RWPE2 (cell line): ENCODE measurements at regions not wholly inside any gene's neighbourhood (a gene's known extent, or its start where the extent isn't known, plus 50 kb on each side); places are given as distances from the start of the nearest gene placed in this dataset.

Source experiments
- ATAC-seq: fragments of 200-7000 bp; cut with Tn5 transposase; 3 replicates; pipeline ENCODE4 v1.9.1; 2021; ENCODE audit warnings: low read depth
- DNase-seq: peaks from one replicate; pipeline ENCODE4 v3.0.0-alpha.2; 2020; ENCODE audit warnings: low spot score
- H3K27ac ChIP-seq: fragments of 450-650 bp; 2 replicates; pipeline ENCODE4 v1.5.1; 2017; ENCODE audit warnings: mild to moderate bottlenecking; ENCODE audit not compliant: poor library complexity, severe bottlenecking
- H3K27me3 ChIP-seq: fragments of 250-450 bp; sonication (Bioruptor Pico); 2 replicates; pipeline ENCODE4 v1.5.1; 2021; ENCODE audit warnings: mild to moderate bottlenecking, moderate library complexity; ENCODE audit not compliant: insufficient read depth, poor library complexity, severe bottlenecking
- H3K36me3 ChIP-seq: fragments of 250-450 bp; sonication (Bioruptor Pico); 2 replicates; pipeline ENCODE4 v1.5.1; 2020; ENCODE audit warnings: low read depth, mild to moderate bottlenecking, moderate library complexity
- H3K4me1 ChIP-seq: fragments of 250-450 bp; sonication (Bioruptor Pico); 2 replicates; pipeline ENCODE4 v1.5.1; 2021; ENCODE audit warnings: mild to moderate bottlenecking, moderate library complexity; ENCODE audit not compliant: insufficient read depth, poor library complexity, severe bottlenecking
- H3K4me3 ChIP-seq: fragments of 250-450 bp; sonication (Bioruptor Pico); 2 replicates; pipeline ENCODE4 v1.5.1; 2021; ENCODE audit warnings: mild to moderate bottlenecking, moderate library complexity; ENCODE audit not compliant: severe bottlenecking
- H3K9me3 ChIP-seq: fragments of 250-450 bp; sonication (Bioruptor Pico); 2 replicates; pipeline ENCODE4 v1.5.1; 2021; ENCODE audit warnings: mild to moderate bottlenecking, moderate library complexity; ENCODE audit not compliant: severe bottlenecking
- TF ChIP-seq, protein P1 (sequence below): fragments of 450-650 bp; IDR thresholded peaks from one replicate; pipeline ENCODE4 v1.5.1; 2017; ENCODE audit warnings: mild to moderate bottlenecking, moderate library complexity; ENCODE audit not compliant: poor library complexity, severe bottlenecking

DNA sequence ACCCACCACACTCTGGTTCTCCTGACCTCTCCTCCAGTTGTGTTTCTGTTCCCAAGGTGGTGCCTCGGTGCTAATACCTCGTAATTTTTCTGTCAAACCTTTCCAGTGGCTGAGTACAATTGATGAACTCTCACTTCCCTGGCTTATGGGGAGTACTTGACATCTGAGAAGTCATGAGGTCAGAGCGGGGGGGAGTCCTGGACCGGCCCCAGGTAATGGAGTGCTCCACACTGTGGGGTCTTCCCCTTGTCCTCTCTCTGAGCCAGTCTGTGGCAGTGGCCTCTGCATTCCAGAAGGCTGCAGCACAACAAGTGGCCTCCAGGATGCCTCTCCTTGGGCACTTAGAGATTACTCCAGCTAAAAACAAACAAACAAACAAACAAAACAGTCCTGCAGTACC lies 122.5 kb upstream of the TRIM2 start:
- H3K27me3 ChIP-seq, result no peaks in the 10 kb centered on the region
- no peaks in the 10 kb centered on the region for H3K9me3 ChIP-seq
- no peak overlapping the region for H3K27ac ChIP-seq
- no peak overlapping the region for H3K4me3 ChIP-seq
- DNase-seq (no peak), ATAC-seq (no peak)
- H3K4me1 ChIP-seq, result no peaks in the 10 kb centered on the region
- no peaks in the 10 kb centered on the region for H3K36me3 ChIP-seq
- TF ChIP-seq, protein P1, sequence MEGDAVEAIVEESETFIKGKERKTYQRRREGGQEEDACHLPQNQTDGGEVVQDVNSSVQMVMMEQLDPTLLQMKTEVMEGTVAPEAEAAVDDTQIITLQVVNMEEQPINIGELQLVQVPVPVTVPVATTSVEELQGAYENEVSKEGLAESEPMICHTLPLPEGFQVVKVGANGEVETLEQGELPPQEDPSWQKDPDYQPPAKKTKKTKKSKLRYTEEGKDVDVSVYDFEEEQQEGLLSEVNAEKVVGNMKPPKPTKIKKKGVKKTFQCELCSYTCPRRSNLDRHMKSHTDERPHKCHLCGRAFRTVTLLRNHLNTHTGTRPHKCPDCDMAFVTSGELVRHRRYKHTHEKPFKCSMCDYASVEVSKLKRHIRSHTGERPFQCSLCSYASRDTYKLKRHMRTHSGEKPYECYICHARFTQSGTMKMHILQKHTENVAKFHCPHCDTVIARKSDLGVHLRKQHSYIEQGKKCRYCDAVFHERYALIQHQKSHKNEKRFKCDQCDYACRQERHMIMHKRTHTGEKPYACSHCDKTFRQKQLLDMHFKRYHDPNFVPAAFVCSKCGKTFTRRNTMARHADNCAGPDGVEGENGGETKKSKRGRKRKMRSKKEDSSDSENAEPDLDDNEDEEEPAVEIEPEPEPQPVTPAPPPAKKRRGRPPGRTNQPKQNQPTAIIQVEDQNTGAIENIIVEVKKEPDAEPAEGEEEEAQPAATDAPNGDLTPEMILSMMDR, result no peak

DNA sequence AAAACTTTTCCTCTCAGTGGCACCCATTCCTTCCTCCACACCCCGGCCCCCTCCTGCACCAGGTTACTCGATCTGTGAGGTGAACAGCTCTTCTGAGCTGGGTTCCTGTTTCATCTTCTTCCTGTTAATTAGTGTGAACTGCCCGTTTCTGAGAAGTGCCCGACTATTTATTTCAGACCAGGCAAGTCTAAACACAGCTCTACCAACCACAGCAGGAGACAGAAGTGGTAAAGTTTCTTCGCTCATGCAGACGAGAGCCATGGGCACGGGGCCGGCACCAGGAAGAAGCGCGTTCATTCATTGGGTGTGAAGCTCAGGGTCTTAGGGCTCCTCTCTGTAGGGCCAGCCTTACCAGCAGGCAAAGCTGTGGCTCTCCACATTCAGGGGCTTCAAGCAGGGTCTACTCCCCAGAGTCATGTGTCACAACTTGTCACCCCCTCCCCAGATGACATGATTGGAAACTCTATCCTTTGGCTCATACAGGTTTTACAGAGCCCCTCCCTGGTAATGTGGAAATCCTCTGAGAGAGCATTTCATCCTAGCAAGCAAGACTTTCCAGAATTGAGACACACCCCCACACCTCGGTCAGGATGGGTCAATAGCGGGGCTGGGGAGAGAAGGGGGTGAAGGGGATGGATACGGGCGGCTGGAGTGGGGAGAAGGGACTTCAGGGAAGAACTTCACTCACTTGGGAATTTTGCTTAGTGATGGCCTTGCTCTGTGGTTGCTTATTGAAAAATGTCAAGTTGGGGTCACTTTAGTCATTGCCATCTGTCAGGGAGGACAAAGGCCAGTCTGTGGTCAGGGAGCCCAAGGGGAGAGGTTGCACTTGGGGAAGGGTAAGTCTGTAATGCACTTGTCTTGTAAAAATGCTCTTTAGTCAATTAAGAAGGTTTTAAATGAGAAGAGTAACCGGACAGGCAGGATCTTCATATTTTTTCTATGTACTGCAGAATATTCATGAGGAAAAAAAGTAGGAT lies 121.6 kb upstream of the TRIM2 start:
- no peaks in the 10 kb centered on the region for H3K36me3 ChIP-seq
- DNase-seq, result no peak
- TF ChIP-seq, protein P1, result no peak
- no peaks in the 10 kb centered on the region for H3K27me3 ChIP-seq
- H3K9me3 ChIP-seq, result no peaks in the 10 kb centered on the region
- H3K27ac ChIP-seq, result no peak overlapping the region
- no peak for ATAC-seq
- no peak overlapping the region for H3K4me3 ChIP-seq
- no peaks in the 10 kb centered on the region for H3K4me1 ChIP-seq

DNA sequence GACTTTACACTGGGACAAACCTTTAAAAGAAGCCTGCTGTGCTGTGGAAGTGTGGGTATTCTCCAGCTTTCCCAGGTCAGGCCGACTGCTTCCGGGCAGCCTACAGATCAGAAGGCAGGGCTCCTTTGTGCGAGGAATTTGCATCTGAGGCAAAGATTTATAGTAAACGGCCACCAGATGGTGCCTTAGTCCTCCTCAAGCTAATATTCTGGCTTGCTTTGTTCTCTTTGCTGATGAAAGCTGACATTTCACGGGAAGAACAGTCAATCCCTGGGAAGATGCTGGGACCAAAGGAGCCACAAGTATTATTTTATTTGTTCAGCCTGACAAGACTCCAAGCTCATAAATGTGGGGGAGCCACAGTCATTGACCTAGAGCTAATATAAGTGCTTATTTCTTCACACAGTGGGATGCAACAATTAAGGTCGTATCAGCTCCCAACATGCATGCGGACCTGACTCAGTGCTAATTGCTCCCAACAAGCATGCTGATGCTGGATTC lies 120.7 kb upstream of the TRIM2 start:
- Histone ChIP-seq H3K27me3 (no peaks in the 10 kb centered on the region), H3K4me1 (no peaks in the 10 kb centered on the region), H3K27ac (no peak overlapping the region), H3K36me3 (no peaks in the 10 kb centered on the region), H3K9me3 (no peaks in the 10 kb centered on the region), H3K4me3 (no peak overlapping the region)
- DNase-seq (no peak), ATAC-seq (peak; percentile 89)
- TF ChIP-seq, protein P1, result peak; percentile 82

DNA sequence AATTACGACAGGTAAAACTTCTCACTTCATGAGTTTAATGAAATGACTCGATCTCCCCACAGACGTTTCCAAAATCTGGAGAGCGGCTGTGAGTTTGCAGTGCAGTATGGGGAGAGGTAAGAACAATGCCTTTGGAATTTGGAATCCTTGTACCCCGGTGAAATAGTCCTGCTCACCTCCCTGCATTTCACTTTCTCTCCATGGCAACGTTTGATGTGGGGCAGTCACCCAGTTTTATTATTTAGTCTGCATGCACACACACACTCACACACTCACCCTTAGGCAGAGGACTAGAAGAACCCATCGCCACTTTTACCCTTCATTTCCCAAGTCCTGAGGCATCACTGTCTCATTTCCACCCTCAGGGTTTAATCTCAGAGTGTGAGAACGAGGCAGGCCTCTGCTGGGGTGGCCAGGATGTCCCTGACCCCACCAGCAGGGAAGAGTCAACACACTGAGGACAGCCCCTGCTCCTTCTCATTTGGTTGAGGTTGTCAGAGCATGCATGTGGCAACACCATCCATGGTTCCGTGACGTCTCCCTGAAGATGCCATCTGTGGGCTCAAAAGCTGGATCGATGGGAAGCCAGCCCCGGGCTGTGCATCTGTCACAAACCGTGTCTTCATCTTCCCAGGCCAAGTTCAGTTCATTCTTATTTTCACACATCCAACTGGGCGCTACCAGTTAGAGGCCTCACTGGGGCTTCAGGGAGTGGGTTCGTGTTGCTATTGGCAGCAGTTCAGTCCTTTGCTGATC lies 119.8 kb upstream of the TRIM2 start:
- no peaks in the 10 kb centered on the region for H3K36me3 ChIP-seq
- no peaks in the 10 kb centered on the region for H3K9me3 ChIP-seq
- no peak overlapping the region for H3K27ac ChIP-seq
- H3K4me1 ChIP-seq, result no peaks in the 10 kb centered on the region
- ATAC-seq, result no peak
- no peak overlapping the region for H3K4me3 ChIP-seq
- TF ChIP-seq, protein P1, result no peak
- no peak for DNase-seq
- no peaks in the 10 kb centered on the region for H3K27me3 ChIP-seq
